HUES48 (cell line): ENCODE measurements at regions not wholly inside any gene's neighbourhood (a gene's known extent, or its start where the extent isn't known, plus 50 kb on each side); places are given as distances from the start of the nearest gene placed in this dataset.

Source experiments
- H3K27ac ChIP-seq: one replicate; pipeline ENCODE4 v1.7.0; 2013; ENCODE audit warnings: low read depth, low read length, inconsistent platforms
- H3K27me3 ChIP-seq: 2 replicates; pipeline ENCODE4 v1.6.1; 2013; ENCODE audit warnings: mild to moderate bottlenecking, low read length; ENCODE audit not compliant: control insufficient read depth, insufficient read depth
- H3K36me3 ChIP-seq: 2 replicates; pipeline ENCODE4 v1.6.1; 2013; ENCODE audit warnings: low read length; ENCODE audit not compliant: control insufficient read depth, insufficient read depth
- H3K4me1 ChIP-seq: 2 replicates; pipeline ENCODE4 v1.6.1; 2013; ENCODE audit warnings: mild to moderate bottlenecking, low read length; ENCODE audit not compliant: control insufficient read depth, insufficient read depth
- H3K4me3 ChIP-seq: 2 replicates; pipeline ENCODE4 v1.5.1; 2013; ENCODE audit warnings: mild to moderate bottlenecking, low read depth, low read length
- H3K9ac ChIP-seq: 2 replicates; pipeline ENCODE4 v1.6.1; 2013; ENCODE audit warnings: mild to moderate bottlenecking, low read depth, low read length, moderate library complexity
- H3K9me3 ChIP-seq: 2 replicates; pipeline ENCODE4 v1.6.1; 2013; ENCODE audit warnings: low read length; ENCODE audit not compliant: control insufficient read depth, insufficient read depth

DNA sequence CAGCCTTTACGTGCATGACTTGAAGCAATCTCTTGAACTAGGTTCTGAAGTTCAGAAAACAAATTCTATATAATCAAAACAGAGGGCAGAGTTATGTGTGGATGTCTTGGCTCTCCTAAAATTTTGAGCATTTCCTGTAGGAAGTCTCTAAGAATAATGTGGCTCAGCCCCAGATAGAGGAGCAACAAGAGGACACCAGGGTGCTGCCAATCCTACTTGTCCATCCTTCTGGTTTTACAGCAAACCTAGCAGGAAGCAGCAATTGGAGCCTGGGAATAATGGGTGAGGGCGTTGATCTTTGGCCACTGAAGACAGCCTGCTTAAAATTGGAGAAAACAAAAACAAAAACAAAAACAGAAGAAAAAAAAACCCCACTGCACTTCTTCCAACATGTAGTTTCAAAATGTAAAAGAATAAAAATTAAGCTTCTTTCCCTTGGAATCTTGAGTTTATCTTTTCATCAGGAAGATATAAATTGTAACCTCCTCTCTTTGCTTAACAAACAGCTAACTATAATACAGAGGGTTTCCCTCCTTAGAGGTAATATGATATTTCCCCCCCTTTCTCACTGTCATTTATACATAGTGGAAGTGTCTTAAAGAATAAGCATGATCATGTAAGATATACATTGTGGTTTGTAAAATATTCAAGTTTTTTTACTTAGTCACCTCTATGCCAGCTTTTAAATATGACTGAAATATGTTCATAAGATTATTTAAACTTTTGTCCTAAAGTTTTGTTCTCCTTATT lies 130.6 kb downstream of the FBXO8 start:
- Histone ChIP-seq H3K27me3 (no peaks in the 10 kb centered on the region), H3K9me3 (no peaks in the 10 kb centered on the region), H3K4me3 (no peak overlapping the region), H3K4me1 (no peaks in the 10 kb centered on the region), H3K9ac (no peak overlapping the region), H3K27ac (no peak overlapping the region), H3K36me3 (no peaks in the 10 kb centered on the region)

DNA sequence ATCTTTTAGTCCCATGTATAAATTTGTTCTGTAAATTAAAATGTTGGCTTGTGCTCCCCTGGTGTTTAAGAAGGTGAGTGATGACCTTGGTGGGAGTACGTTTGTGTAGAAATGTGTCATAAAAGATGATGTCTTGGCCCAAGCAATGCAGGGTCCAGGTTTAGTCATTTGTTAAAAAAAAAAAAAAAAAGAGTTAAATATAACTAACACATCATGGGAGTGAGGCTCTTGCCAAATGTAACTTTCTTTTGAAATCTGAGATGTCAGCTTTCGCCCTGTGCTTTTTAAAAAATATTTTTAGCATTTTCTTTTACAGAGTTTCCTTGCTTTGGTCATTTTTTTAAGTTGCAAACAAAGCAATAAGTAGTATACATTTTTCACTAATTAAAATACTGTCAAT lies 135.6 kb downstream of the FBXO8 start:
- Histone ChIP-seq H3K4me1 (no peaks in the 10 kb centered on the region), H3K9me3 (no peaks in the 10 kb centered on the region), H3K9ac (no peak overlapping the region), H3K36me3 (no peaks in the 10 kb centered on the region), H3K4me3 (no peak overlapping the region), H3K27ac (no peak overlapping the region), H3K27me3 (no peaks in the 10 kb centered on the region)

DNA sequence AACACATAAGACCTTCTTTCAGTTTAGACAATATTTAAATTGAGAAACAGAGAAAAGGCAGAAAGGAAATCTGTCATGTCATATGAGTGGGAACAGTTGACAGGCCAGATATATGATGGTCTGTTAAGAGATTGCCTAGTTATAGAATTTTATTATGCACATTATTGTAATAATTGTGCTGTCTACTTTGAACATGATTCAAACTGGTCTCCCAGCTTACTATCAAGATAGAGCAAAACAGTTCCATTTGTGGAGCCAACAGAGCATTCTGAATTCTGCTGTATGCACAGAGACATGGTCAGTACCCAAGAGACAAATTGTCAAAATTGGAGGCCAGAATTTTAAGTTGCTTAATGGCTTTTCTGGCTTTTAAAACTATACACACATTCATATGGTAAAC lies 139.4 kb downstream of the FBXO8 start:
- Histone ChIP-seq H3K9ac (no peak overlapping the region), H3K27ac (no peak overlapping the region), H3K4me3 (no peak overlapping the region), H3K36me3 (no peaks in the 10 kb centered on the region), H3K27me3 (no peaks in the 10 kb centered on the region), H3K4me1 (no peaks in the 10 kb centered on the region), H3K9me3 (no peaks in the 10 kb centered on the region)

DNA sequence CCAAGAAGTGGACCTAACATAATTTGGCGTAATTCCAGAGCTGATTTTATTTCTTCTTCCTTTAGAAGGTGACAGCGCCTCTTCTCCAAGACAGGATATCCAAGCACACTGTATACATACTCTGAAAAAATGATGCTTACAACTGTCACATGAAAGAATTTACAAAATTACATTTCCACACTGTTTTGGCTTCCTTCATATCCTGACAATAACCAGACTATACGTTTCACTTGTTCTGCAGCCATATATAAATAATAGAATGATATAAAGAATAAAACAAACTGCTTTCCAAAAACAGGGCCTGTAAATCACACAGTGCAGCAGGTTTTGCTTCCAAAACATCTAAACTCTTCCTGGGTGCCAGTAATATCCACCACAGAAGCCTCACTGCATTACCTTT lies 141.6 kb downstream of the FBXO8 start:
- Histone ChIP-seq H3K4me1 (no peaks in the 10 kb centered on the region), H3K4me3 (no peak overlapping the region), H3K9me3 (no peaks in the 10 kb centered on the region)

DNA sequence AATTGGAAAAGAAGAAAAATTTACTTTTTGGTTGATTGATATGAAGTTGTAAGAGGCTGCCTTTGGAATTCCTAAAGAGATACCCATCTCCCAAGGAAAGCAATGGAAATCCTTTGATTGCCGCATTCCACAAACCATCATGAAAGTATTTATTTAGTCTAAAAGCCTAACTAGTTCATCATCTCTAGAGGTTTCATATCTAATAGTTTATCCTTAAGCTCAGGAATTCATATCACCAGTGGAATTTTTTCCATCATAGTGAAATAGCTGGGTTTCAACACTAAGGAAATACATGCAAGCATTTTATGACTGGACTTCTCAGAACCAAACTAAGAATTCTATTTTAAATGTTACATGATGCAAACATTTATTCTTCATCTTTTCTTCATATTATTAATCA lies 144.9 kb downstream of the FBXO8 start:
- H3K36me3 ChIP-seq = no peaks in the 10 kb centered on the region
- H3K4me1 ChIP-seq = peaks cover 22% of the 10 kb centered on the region
- H3K9ac ChIP-seq = no peak overlapping the region
- H3K27ac ChIP-seq = no peak overlapping the region
- no peaks in the 10 kb centered on the region for H3K9me3 ChIP-seq
- H3K27me3 ChIP-seq = no peaks in the 10 kb centered on the region
- H3K4me3 ChIP-seq = no peak overlapping the region

More for the DNA sequence above, 141.6 kb downstream of the FBXO8 start:
- no peak overlapping the region for H3K27ac ChIP-seq
- no peak overlapping the region for H3K9ac ChIP-seq
- H3K36me3 ChIP-seq = no peaks in the 10 kb centered on the region
- no peaks in the 10 kb centered on the region for H3K27me3 ChIP-seq

DNA sequence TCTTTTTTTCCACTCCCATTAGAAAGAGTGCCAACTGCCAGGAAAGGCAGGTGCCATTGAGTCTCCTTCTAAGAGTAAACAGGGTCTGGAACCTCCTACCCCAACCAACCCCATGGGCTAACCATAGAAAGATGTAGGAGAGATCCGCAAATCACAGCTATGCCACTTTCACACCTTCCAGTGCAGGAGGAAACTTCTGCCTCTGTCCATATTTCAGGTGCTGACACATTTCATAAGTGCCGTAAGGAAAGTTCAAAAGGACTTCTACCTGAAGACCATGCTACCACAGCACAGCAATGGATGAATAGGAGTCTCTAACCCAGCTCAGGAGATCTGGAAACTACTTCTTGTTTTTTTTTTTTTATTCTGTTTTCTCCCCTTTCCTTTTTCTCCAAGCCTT lies 145.8 kb downstream of the FBXO8 start:
- no peaks in the 10 kb centered on the region for H3K27me3 ChIP-seq
- H3K9me3 ChIP-seq = no peaks in the 10 kb centered on the region
- no peak overlapping the region for H3K4me3 ChIP-seq
- H3K4me1 ChIP-seq = peaks cover 22% of the 10 kb centered on the region
- no peak overlapping the region for H3K27ac ChIP-seq
- no peak overlapping the region for H3K9ac ChIP-seq
- H3K36me3 ChIP-seq = no peaks in the 10 kb centered on the region

DNA sequence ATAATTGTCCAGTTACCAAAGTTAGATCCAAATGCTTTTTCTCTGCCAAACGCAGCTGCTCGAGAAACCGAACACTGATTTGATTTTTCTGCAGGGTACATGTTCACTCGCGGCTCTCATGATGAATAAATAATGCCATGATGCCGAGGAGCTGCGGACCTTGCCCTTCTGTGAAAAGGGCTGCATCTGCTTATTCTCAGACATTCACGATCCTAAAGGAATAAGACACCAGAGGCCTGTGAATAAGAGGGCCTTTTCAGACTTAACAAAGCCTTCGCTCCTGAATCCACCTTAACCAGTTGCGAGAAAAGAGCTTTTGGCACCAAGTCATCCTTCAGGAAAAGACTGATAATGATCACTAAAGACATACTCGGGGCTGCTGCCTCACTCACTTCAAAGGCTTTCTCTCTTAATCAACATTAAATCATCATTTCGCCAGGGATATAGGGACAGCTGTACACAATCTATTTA lies 147.5 kb downstream of the FBXO8 start:
- Histone ChIP-seq H3K36me3 (no peaks in the 10 kb centered on the region), H3K4me1 (peaks cover 22% of the 10 kb centered on the region), H3K27ac (peak overlapping the region; percentile 33), H3K9ac (no peak overlapping the region), H3K27me3 (no peaks in the 10 kb centered on the region), H3K9me3 (no peaks in the 10 kb centered on the region), H3K4me3 (no peak overlapping the region)

DNA sequence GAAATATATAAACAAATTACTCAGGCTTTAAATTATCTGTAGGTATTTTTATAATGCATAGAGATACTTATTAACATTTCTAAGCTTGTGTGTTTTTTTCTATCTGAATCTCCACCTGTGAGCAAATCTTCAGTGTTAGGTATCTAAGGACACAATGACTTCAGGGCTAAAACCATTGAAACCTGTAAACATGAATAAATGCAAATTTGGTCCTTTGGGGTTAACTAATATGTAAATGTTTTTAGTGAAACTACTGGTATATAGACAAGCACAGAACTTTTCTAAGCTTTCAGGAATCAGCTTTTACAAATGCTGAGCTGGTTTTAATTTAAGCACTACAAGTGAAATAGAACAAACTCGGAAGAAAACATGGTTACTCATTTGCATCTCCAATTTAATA lies 147.9 kb downstream of the FBXO8 start:
- Histone ChIP-seq H3K27me3 (no peaks in the 10 kb centered on the region), H3K4me1 (peaks cover 22% of the 10 kb centered on the region), H3K9me3 (no peaks in the 10 kb centered on the region), H3K27ac (no peak overlapping the region), H3K36me3 (no peaks in the 10 kb centered on the region), H3K4me3 (no peak overlapping the region), H3K9ac (no peak overlapping the region)

DNA sequence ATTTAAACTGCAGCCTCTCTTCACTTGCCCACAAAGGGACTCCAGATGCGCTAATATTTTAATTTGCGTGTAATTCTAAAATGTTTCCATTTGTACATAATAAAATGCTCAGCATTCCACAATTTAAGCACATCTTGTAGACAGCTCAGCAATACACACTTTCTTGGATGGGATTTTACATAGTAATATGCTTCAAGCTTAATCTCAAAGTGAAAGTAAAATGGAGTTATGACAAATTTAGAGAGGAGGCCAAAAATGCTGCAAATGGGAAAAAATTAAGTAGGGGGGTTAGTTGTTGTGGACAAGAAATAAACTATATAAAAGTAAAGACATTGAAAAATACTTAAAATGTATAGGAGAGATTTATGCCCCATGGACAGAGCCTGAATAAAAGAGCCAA lies 149.1 kb downstream of the FBXO8 start:
- Histone ChIP-seq H3K4me3 (no peak overlapping the region), H3K36me3 (no peaks in the 10 kb centered on the region), H3K9me3 (no peaks in the 10 kb centered on the region), H3K9ac (no peak overlapping the region), H3K27ac (no peak overlapping the region), H3K4me1 (peaks cover 22% of the 10 kb centered on the region), H3K27me3 (no peaks in the 10 kb centered on the region)

DNA sequence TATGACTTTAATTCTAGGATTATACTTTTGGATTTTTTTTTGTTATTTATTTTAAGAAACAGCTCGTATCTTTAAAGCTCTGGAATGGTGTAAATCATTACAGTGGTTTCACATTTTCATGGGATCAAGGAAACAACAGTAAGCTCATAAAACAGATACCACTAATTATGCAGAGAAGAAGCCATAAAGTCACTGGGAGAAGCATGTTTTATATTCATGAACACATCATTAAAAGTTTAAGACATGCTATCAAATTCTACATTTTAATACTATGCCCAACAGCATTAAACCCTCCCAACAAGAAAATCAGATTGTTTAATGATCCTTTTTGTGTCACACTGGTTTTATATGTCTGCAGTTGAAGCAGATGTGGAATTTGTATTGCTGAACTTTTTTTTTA lies 149.9 kb downstream of the FBXO8 start:
- Histone ChIP-seq H3K9ac (no peak overlapping the region), H3K4me3 (no peak overlapping the region), H3K27ac (no peak overlapping the region), H3K4me1 (peaks cover 22% of the 10 kb centered on the region), H3K36me3 (no peaks in the 10 kb centered on the region), H3K9me3 (no peaks in the 10 kb centered on the region), H3K27me3 (no peaks in the 10 kb centered on the region)

DNA sequence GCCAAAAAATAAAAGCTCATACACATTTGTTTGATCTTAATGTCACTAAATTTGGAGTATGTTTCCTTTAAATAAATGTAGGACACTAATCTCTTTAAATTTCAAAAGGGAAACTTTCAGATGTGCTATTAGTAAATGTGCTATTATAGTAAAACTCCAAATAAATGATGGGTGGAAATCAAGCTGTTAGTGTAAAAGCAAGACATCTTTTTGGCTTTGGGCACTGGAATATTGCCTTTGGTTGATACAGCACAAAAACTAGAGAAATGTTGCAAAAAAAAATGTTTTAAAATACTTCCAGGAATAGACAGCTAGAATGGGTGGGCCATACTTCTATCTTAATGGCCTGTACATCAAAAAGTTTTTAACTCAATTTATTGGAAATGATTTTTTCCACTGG lies 151.6 kb downstream of the FBXO8 start:
- Histone ChIP-seq H3K4me1 (peaks cover 22% of the 10 kb centered on the region), H3K36me3 (no peaks in the 10 kb centered on the region), H3K4me3 (no peak overlapping the region), H3K9ac (no peak overlapping the region), H3K27ac (no peak overlapping the region), H3K27me3 (no peaks in the 10 kb centered on the region), H3K9me3 (no peaks in the 10 kb centered on the region)
